Fibroblast of villous mesenchyme (primary cell): ENCODE measurements at regions not wholly inside any gene's neighbourhood (a gene's known extent, or its start where the extent isn't known, plus 50 kb on each side); places are given as distances from the start of the nearest gene placed in this dataset.
"Not testable (repeated sequence)": the region's sequence is repeated elsewhere in the genome, so short reads cannot be mapped to it uniquely, and the experiment has no call there.

ENCODE experiments used
- DNase-seq: peaks from one replicate; pipeline ENCODE4 v3.0.0-alpha.2; 2010; ENCODE audit warnings: low read depth
- H3K4me3 ChIP-seq: 2 replicates; pipeline ENCODE4 v1.5.1; 2011; ENCODE audit warnings: low read depth, mild to moderate bottlenecking, low read length
- TF ChIP-seq, protein P1 (sequence below): IDR thresholded peaks from 2 replicates; pipeline ENCODE4 v1.5.1; 2012; ENCODE audit warnings: low read depth, mild to moderate bottlenecking, low read length; ENCODE audit not compliant: insufficient read depth

DNA sequence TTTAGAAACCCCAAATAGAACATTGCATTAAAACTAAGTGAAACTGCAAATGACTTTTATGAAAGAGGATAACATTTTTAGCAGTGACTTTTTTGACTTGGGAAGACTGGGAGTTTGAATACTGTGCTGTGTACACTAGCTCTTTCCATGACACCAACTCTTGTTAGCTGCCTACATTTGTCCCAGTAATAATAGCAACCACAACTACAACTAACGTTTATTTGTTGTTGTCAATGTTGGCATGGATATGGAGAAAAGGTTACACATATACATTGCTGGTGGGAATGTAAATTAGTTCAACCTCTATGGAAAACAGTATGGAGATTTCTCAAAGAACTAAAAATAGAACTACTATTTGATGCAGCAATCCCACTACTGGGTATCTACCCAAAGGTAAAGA is 329.6 kb upstream of the ADAMTS9 start:
- DNase-seq: no peak
- H3K4me3 ChIP-seq: no peak overlapping the region
- TF ChIP-seq, protein P1, sequence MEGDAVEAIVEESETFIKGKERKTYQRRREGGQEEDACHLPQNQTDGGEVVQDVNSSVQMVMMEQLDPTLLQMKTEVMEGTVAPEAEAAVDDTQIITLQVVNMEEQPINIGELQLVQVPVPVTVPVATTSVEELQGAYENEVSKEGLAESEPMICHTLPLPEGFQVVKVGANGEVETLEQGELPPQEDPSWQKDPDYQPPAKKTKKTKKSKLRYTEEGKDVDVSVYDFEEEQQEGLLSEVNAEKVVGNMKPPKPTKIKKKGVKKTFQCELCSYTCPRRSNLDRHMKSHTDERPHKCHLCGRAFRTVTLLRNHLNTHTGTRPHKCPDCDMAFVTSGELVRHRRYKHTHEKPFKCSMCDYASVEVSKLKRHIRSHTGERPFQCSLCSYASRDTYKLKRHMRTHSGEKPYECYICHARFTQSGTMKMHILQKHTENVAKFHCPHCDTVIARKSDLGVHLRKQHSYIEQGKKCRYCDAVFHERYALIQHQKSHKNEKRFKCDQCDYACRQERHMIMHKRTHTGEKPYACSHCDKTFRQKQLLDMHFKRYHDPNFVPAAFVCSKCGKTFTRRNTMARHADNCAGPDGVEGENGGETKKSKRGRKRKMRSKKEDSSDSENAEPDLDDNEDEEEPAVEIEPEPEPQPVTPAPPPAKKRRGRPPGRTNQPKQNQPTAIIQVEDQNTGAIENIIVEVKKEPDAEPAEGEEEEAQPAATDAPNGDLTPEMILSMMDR: no peak

DNA sequence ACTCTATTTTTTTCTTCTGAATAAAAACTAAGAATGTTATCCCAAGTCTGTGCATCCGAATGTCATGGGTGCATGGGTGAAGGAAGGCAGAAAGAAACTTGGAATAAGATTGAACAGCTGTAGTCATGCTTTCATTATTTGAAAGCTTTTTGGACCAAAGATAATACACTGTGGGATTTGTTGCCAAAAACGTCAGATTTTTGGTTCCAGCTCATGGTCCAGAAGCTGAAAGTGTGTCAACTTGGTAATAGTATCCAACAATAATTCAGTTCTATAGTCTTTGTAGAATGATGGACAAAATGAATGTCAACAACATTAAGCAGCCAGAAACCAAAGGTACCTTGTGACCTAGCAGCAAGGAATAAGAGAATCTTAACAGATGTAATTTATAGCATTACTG is 327.9 kb upstream of the ADAMTS9 start:
- DNase-seq: no peak
- no peak overlapping the region for H3K4me3 ChIP-seq
- TF ChIP-seq, protein P1: no peak

DNA sequence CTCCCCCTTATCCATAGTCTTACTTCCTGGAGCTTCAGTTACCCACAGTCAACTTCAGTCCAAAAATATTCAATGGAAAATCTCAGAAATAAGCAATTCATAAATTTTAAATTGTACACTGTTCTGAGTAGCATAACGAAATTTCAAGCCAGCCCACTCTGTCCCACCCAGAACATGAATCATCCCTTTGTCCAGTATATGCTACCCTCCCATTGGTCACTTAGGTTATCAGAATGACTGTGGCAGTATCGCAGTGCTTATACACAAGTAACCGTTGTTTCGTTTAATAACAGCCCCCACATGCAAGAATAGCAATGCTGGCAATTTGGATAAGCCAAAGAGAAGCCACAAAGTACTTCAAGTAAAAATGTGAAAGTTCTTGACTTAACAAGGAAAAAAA is 325.3 kb upstream of the ADAMTS9 start:
- no peak overlapping the region for H3K4me3 ChIP-seq
- TF ChIP-seq, protein P1: no peak
- no peak for DNase-seq

DNA sequence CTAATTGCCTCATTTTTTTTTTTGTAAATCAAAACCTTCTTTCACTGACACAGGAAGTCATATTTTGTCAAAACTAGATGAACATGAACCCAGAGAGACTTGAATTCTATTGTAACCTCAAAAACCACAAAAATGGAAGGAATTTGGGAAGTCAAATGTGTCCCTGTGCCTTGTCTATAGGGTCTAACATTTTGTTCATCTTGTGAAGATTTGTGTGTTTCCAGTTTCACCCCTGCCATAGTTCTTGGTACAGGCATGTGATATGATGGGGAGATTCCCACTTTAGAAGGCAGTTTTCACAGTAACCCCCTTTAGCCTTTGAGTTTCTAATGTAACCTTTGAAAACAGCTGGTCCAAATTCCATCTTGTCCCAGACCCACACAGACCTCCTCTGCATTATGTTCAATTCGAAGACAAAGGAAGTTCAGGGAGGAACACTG is 318.5 kb upstream of the ADAMTS9 start:
- H3K4me3 ChIP-seq: no peak overlapping the region
- TF ChIP-seq, protein P1: no peak
- peak; percentile 36 for DNase-seq

DNA sequence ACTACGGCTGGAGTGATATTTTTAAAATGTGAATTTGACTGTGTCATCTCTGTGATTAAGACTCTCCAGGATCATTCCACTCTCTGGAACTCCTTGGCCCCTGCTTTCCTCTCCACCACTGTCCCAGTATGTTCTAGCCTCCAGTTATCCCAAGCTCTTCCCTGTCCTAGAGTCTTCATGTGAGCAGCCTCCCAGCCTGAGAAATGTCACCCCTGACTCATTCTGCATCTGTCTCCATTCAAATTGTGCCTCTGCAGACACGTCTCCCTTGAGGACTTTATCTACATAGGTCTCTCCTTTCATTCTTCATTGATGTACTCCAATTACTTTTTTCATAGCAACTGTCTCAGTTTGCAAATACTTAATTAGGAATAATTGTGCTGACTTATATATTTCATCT is 317.7 kb upstream of the ADAMTS9 start:
- TF ChIP-seq, protein P1: no peak
- H3K4me3 ChIP-seq: no peak overlapping the region
- no peak for DNase-seq

DNA sequence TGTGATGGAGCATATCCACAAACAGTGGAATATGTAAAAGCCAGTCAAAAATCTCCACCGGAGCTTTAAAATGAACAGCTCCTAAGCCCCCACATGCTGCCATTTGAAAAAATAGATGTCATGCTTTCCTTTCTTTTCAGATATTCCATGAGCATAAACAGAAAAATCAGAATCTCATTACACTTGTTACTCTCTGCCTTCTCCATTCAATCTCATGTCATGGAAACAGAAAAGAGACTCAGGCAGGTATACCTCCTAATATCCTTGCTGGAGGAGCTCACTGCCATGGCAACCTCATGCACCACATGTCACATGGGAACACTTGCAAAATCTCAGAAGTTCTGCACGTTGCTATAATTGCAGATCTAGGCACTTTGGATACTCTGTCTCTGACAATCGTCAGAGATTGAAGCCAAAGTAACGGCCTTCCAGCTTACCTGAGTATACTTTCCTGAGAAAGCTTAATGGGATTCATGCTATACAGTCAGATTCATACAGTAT is 317.0 kb upstream of the ADAMTS9 start:
- no peak for DNase-seq
- no peak overlapping the region for H3K4me3 ChIP-seq
- TF ChIP-seq, protein P1: no peak

DNA sequence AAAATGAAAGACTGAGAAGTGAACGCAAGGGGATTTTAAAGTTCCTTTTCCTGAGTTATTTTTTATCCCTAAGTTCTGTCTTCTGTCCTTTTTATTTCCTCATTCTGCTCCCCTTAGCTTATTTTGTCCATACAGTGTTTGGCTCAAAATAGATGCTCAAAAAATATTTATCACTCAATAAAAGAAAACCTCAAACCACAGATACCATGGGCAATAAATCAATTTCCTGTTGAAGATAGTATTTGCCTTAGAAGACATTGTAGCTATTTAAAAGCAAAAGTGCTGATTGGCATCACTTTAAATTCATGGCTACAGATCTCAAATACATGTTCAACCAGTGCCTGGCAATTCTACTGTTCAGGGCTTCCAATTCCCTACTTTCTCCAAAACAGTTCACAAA is 316.5 kb upstream of the ADAMTS9 start:
- no peak overlapping the region for H3K4me3 ChIP-seq
- TF ChIP-seq, protein P1: no peak
- DNase-seq: peak; percentile 37

DNA sequence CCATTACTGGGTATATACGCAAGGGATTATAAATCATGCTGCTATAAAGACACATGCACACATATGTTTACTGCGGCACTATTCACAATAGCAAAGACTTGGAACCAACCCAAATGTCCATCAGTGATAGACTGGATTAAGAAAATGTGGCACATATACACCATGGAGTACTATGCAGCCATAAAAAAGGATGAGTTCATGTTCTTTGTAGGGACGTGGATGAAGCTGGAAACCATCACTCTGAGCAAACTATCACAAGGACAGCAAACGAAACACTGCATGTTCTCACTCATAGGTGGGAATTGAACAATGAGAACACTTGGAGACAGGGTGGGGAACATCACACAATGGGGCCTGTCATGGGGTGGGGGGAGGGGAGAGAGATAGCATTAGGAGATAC is 313.3 kb upstream of the ADAMTS9 start:
- DNase-seq, H3K4me3 ChIP-seq: not testable (repeated sequence)
